GM13977 (cell line): ENCODE measurements at regions not wholly inside any gene's neighbourhood (a gene's known extent, or its start where the extent isn't known, plus 50 kb on each side); places are given as distances from the start of the nearest gene placed in this dataset.

ENCODE experiments used
- DNase-seq: peaks from one replicate; pipeline ENCODE4 v3.0.0; 2012; ENCODE audit warnings: low spot score
- in situ Hi-C: fragments of 300-500 bp; cut with MboI; formaldehyde crosslinking; loops from one replicate; pipeline ENCODE4 v1.12.0; 2022; ENCODE audit warnings: low sequenced_read_pairs, low pct_unique_long_range_greater_than_20kb, mixed read lengths, inconsistent platforms; ENCODE audit not compliant: unreplicated experiment
- TF ChIP-seq, protein P1 (sequence below): IDR thresholded peaks from 2 replicates; pipeline ENCODE4 v1.5.1; 2012; ENCODE audit warnings: mild to moderate bottlenecking, control low read depth; ENCODE audit not compliant: insufficient read depth; ENCODE audit errors: extremely low read depth, missing control alignments

DNA sequence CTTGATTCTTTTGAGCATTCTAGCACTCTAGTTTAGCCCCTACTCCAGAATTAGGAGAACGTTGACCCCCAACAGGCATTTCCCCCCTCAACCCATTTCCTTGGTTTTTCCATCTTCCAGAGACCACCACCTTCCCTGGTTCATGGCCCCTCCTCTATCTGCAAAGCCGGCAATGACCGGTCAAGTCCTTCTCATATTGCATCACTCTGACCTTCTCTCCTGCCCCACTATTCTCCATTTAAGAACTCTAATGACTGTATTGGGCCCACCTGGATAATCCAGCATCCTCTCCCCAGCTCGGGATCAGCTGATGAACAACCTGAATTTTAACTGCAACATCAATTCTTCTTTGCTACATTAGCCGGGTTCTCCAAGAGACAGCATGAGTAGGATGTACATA lies 437.4 kb downstream of the NPHP4 start:
- in situ Hi-C loops, result no loop called here

DNA sequence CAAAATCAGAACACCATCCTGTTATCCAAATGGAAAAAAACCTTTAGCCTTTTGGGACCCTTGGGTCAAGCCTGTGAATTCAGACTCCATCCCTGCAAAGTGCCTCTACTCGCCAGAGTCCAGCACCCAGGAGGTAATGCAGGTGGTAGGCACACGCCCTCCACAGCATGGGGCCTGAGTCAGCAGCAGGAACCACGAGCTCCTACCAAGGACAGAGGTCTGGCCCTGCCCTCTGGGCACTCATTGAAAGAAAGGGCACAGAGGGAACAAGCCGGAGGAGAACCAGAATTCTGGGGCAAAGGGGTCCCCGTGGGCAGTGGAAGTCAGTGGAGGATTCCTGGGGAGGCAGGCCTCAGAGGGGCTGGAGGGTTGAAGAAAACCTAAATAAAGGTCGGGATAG lies 438.1 kb downstream of the NPHP4 start:
- no peak for DNase-seq
- TF ChIP-seq, protein P1, sequence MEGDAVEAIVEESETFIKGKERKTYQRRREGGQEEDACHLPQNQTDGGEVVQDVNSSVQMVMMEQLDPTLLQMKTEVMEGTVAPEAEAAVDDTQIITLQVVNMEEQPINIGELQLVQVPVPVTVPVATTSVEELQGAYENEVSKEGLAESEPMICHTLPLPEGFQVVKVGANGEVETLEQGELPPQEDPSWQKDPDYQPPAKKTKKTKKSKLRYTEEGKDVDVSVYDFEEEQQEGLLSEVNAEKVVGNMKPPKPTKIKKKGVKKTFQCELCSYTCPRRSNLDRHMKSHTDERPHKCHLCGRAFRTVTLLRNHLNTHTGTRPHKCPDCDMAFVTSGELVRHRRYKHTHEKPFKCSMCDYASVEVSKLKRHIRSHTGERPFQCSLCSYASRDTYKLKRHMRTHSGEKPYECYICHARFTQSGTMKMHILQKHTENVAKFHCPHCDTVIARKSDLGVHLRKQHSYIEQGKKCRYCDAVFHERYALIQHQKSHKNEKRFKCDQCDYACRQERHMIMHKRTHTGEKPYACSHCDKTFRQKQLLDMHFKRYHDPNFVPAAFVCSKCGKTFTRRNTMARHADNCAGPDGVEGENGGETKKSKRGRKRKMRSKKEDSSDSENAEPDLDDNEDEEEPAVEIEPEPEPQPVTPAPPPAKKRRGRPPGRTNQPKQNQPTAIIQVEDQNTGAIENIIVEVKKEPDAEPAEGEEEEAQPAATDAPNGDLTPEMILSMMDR, result no peak
- in situ Hi-C loops, result no loop called here

More for the DNA sequence above, 437.4 kb downstream of the NPHP4 start:
- DNase-seq, result no peak
- TF ChIP-seq, protein P1, result no peak

DNA sequence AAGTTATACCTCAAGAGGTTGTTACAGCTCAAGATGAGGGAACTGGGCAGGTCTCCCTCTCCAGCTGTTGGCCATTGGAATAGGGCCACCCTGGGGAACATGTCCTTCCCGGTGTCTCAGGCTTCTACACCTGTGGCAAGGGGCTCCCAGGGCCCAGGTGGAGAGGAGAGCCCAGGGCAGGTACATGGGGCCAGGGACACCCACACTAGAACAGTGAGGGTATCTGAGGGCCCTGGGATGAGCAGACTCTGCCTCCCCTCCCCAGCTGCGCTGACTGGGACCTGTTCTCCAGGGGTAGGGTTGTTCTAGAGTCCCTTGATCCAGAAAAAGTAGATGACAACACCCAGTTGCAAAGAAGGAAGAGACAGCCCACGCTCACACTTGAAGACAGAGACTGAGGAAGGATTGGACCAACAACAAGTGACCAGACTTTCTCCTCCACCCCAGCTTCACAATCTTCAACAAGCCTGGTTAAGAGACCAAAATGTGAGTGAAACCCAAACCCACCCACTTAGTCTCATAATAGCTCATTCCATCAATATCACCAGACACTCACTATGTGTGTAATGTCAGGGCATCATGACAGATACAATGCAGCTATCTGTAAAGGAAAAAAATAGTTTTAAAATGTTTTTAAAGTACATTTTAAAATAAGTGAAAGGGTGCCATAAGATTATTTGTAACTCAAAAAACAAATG lies 439.3 kb downstream of the NPHP4 start:
- TF ChIP-seq, protein P1, result no peak
- DNase-seq, result no peak
- in situ Hi-C loops, result no loop called here

- no peak for DNase-seq
- in situ Hi-C loops, result no loop called here
- TF ChIP-seq, protein P1, result no peak
Observed at GRCh38 chr1:5551274-5551975, 440.8 kb downstream of the NPHP4 start.

- DNase-seq, result no peak
- in situ Hi-C loops, result no loop called here
- TF ChIP-seq, protein P1, result no peak
Observed at GRCh38 chr1:5548266-5548665, 444.0 kb downstream of the NPHP4 start.

- no peak for DNase-seq
- in situ Hi-C loops, result no loop called here
- TF ChIP-seq, protein P1, result no peak
Observed at GRCh38 chr1:5543235-5543634, 449.0 kb downstream of the NPHP4 start.
